Calu3 (cell line): ENCODE measurements at regions not wholly inside any gene's neighbourhood (a gene's known extent, or its start where the extent isn't known, plus 50 kb on each side); places are given as distances from the start of the nearest gene placed in this dataset.

ENCODE experiments used
- BruUV-seq: library from RNA; stranded (reverse); fragments of 400-500 nt; replicated peaks from 2 replicates; lab custom pipeline; 2021; lab: Mats Ljungman, UMichigan
- CTCF ChIA-PET: fragments of 300-600 bp; sonication (Branson Sonifier 250); formaldehyde crosslinking; loops from one replicate; lab custom pipeline; 2022; ENCODE audit warnings: antibody characterized with exemption; lab: Charles Lee
- DNase-seq: peaks from one replicate; pipeline ENCODE4 v3.0.0; 2022
- H3K27ac Mint-ChIP-seq: one replicate; pipeline ENCODE4 v1.8.0; 2022; ENCODE audit warnings: mixed read lengths; ENCODE audit not compliant: unreplicated experiment
- H3K27me3 Mint-ChIP-seq: one replicate; pipeline ENCODE4 v1.8.0; 2022; ENCODE audit warnings: mixed read lengths; ENCODE audit not compliant: unreplicated experiment
- H3K36me3 Mint-ChIP-seq: one replicate; pipeline ENCODE4 v1.8.0; 2022; ENCODE audit warnings: mild to moderate bottlenecking, moderate library complexity, mixed read lengths; ENCODE audit not compliant: insufficient read depth, unreplicated experiment
- H3K4me1 Mint-ChIP-seq: one replicate; pipeline ENCODE4 v1.8.0; 2022; ENCODE audit warnings: mild to moderate bottlenecking, low read depth, mixed read lengths; ENCODE audit not compliant: unreplicated experiment
- H3K4me3 Mint-ChIP-seq: one replicate; pipeline ENCODE4 v1.8.0; 2022; ENCODE audit warnings: mild to moderate bottlenecking, low read depth, moderate library complexity, mixed read lengths; ENCODE audit not compliant: unreplicated experiment
- H3K9me3 Mint-ChIP-seq: one replicate; pipeline ENCODE4 v1.8.0; 2022; ENCODE audit warnings: low read depth, mixed read lengths; ENCODE audit not compliant: unreplicated experiment
- CTCF ChIP-seq: fragments of 200-600 bp; IDR thresholded peaks from one replicate; pipeline ENCODE4 v1.8.0; 2022; ENCODE audit warnings: antibody characterized with exemption; ENCODE audit not compliant: unreplicated experiment
- intact Hi-C: fragments of 100-400 bp; cut with micrococcal nuclease; formaldehyde crosslinking; loops from one replicate; pipeline ENCODE4 v1.10.0; 2022; ENCODE audit not compliant: unreplicated experiment

- Mint-ChIP-seq H3K9me3 (peaks cover 6% of the 10 kb centered on the region), H3K27me3 (peaks cover 28% of the 10 kb centered on the region), H3K4me1 (no peaks in the 10 kb centered on the region), H3K4me3 (no peak overlapping the region), H3K36me3 (no peaks in the 10 kb centered on the region), H3K27ac (no peak overlapping the region)
- CTCF ChIA-PET: no interaction called here
- no peak for TF ChIP-seq CTCF
- no TSS peak for BruUV-seq
- no peak for DNase-seq
- intact Hi-C loops: no loop called here
Measured at GRCh38 chr16:49111351-49111750, 170.3 kb downstream of the CBLN1 start.

GRCh38 chr16:49108611-49109010 lies 173.0 kb downstream of the CBLN1 start:
- no TSS peak for BruUV-seq
- Mint-ChIP-seq H3K4me3 (no peak overlapping the region), H3K4me1 (no peaks in the 10 kb centered on the region), H3K27me3 (peaks cover 12% of the 10 kb centered on the region), H3K36me3 (no peaks in the 10 kb centered on the region), H3K9me3 (peaks cover 4% of the 10 kb centered on the region), H3K27ac (no peak overlapping the region)
- DNase-seq: no peak
- intact Hi-C loops: no loop called here
- CTCF ChIA-PET: no interaction called here
- TF ChIP-seq CTCF: no peak

- H3K27ac Mint-ChIP-seq: no peak overlapping the region
- CTCF ChIA-PET: no interaction called here
- H3K9me3 Mint-ChIP-seq: peaks cover 8% of the 10 kb centered on the region
- H3K4me1 Mint-ChIP-seq: no peaks in the 10 kb centered on the region
- TF ChIP-seq CTCF: no peak
- intact Hi-C loops: no loop called here
- H3K36me3 Mint-ChIP-seq: no peaks in the 10 kb centered on the region
- DNase-seq: no peak
- no TSS peak for BruUV-seq
- H3K4me3 Mint-ChIP-seq: no peak overlapping the region
- H3K27me3 Mint-ChIP-seq: no peaks in the 10 kb centered on the region
Measured at GRCh38 chr16:49103298-49103697, 178.3 kb downstream of the CBLN1 start.

- no peak overlapping the region for H3K4me3 Mint-ChIP-seq
- CTCF ChIA-PET: no interaction called here
- no peaks in the 10 kb centered on the region for H3K4me1 Mint-ChIP-seq
- TF ChIP-seq CTCF: no peak
- peaks cover 8% of the 10 kb centered on the region for H3K9me3 Mint-ChIP-seq
- H3K27ac Mint-ChIP-seq: no peak overlapping the region
- H3K36me3 Mint-ChIP-seq: no peaks in the 10 kb centered on the region
- intact Hi-C loops: no loop called here
- DNase-seq: no peak
- no peaks in the 10 kb centered on the region for H3K27me3 Mint-ChIP-seq
- no TSS peak for BruUV-seq
Measured at GRCh38 chr16:49101997-49102396, 179.6 kb downstream of the CBLN1 start.

GRCh38 chr16:49100366-49100765 lies 181.3 kb downstream of the CBLN1 start:
- DNase-seq: no peak
- TF ChIP-seq CTCF: no peak
- Mint-ChIP-seq H3K27ac (no peak overlapping the region), H3K36me3 (no peaks in the 10 kb centered on the region), H3K4me3 (no peak overlapping the region), H3K9me3 (peaks cover 8% of the 10 kb centered on the region), H3K4me1 (no peaks in the 10 kb centered on the region), H3K27me3 (no peaks in the 10 kb centered on the region)
- no TSS peak for BruUV-seq
- intact Hi-C loops: no loop called here
- CTCF ChIA-PET: no interaction called here
